ENCODE measurements at regions not wholly inside any gene's neighbourhood (a gene's known extent, or its start where the extent isn't known, plus 50 kb on each side); places are given as distances from the start of the nearest gene placed in this dataset.

DNA sequence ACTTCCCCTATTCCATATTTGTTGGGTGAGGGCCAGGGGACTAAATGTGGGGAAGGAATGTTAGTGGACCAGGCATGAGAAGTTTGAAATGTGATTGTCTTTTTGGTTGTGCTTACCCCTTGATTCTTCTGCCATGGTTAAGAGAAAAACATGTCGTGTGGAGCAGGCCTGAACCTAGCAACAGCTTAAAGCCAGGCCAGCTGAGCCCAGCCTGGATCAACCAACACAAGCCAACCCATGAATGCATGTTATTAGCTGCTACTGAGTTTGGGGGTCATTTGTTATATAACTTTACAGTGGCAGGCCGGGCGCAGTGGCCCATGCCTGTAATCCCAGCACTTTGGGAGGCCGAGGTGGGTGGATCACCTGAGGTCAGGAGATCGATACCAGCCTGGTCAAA lies 52.4 kb upstream of the TRIO start:
- DNase-seq (ENCODE audit: low read depth) = no peak

DNA sequence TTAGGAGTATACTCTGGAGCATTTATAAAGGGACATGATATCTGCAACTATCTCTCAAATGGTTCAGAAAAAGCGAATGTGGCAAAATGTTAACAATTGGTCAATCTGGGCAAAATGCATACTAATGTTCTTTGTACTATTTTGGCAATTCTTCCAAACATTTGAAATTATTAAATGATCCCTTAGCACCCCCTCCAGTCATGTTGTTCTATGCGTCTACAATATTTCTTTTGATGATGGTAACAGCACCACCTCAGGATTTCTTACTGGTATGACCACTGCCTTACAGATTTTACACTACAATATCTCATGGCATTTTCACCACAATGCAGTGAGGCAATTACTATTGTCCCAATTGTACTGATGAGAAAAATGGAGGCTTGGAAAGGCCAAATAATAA lies 52.9 kb upstream of the TRIO start:
- DNase-seq (ENCODE audit: low read depth) = no peak

DNA sequence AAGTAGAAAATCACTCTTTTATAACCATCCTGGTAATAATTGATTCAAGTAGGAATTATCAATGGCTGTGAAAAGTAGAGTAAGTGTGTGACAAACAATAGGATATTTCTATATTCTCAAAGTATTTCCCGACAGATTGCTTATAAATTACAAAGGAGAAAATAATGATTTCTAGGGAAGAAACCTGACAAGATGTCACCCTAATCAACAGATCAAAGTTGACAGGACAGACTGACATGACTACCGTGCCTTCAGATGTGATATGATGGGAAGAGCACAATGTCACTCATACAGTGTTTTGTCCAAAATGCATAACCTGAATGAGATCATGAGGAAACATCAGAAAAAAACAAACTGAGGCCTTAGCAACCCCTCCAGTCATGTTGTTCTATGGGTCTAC lies 53.9 kb upstream of the TRIO start:
- no peak for DNase-seq (ENCODE audit: low read depth)

DNA sequence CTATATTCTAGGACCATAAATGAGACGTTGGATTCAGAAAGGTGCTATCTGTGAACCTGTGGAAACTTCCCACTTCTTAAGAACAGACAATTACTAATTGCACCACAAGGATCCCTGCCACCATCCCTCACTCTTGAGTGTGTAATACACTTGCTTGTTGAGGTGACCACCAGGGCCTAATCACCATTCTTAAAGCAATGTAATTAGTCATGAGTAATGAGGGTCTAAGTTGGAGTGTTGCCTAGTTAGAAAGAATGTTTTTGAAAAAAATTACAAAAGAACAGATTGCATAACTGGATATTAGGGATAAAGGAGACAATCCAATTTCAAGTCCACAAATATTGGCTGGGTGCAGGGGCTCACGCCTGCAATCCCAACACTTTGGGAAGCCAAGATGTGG lies 56.9 kb upstream of the TRIO start:
- no peak for DNase-seq (ENCODE audit: low read depth)

DNA sequence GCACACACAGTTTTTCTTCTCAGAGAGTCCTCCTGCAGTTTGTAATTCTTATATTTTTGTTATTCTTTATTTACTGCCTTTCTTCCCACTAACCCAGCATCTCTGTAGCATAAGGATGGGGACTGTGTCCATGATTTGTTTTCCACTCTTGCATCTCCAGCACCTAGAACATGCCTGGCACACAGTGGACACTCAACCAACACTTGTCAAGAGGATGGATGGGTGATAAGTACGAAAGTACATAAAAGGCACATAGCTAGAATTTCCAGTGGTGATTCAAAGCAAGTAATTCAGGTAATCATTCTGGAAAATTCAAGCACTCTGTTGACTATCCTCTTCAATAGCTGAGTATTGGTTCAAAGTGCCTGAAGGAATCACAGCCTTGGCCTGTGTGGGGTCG lies 60.2 kb upstream of the TRIO start:
- no peak for DNase-seq (ENCODE audit: low read depth)

DNA sequence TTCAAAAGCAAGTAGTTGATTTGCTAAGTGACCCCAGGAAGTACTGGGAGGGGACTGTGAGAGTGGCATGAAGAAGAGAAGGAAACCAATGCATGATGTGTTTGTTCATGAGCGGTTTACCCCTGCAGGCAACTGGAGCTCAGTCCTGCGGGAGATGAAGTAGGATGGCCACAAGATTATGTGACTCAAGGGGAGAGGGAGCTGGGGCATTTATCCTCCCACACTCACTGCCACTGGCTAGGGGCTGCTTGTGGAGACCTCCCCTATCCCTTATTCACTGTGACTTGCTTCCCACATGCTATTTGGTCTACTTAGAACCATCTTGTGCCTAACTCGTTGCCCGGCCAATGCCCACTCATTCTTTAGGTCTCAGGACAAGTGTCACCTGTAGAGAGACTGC lies 60.6 kb upstream of the TRIO start:
- no peak for DNase-seq (ENCODE audit: low read depth)

DNA sequence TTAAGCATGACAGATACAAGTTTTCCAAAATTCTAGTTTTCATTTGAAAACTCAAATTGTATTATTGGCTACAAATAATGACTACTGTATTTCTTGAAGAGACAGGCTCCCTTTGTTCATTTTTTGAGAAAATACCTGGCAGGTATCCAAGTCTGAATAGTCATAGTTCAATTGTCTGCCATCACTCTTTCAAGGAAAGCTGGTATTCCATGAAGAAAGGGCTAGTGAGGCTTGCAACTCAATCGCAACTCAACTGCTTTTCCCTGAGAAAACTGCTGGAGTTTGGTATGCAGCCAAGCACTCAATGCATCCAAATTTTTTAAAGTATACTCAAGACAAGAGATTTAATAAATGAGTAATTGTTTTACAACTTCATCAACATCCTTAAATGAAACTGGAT lies 61.4 kb upstream of the TRIO start:
- no peak for DNase-seq (ENCODE audit: low read depth)

DNA sequence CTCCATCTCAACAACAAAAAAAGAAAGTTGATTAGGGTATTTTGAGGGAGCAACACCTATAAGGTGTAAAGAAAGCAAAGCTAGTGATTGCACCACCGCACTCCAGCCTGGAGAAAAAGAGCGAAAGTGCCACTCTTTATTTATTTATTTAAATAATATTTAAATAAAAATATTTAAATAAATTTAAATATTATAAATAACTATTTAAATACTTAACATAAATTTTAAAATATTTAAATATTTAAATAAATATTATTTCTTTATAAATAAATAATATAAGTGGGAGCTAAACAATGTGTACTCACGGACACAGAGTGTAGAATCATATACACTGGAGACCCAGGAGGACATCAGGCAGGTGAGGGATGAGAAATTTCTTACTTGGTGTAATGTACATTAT lies 64.4 kb upstream of the TRIO start:
- DNase-seq (ENCODE audit: low read depth) = no peak

DNA sequence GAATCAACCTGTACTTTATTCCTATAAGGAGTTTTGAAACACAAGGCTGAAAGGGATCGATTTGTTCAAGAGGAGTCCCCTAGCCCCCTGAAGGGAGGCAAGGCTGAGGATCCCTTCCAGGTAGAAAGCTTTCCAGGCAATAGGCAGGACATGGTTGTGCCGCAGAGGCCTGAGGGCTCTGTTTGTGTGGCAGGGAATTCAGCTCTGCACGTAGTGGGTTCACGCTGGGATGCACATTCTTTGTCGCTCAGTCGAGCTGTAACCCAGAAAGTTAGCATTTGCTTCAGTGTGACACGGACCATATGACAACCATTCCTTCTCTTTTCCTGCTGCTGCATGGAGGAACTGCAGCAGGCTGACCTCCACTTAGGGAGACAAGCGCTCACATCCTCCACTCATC lies 65.6 kb upstream of the TRIO start:
- DNase-seq (ENCODE audit: low read depth) = no peak

DNA sequence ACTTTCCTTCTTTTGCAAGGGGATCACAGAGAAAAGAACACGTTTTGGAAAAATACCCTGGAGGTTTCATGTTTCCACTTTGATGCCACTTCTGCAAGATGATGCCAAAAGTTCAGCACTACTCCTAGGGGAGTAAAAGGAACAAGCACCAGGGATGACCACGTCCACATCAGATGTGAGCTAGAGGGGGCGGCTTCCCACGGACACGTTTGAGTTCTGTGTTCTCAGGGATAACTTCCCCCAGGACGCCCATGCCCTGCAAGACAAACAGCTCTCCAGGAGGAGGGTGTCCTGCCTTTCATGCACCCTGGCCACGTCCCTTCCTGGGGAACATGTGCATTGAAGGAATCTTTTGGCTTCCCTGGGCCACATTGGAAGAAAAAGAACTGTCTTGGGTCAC lies 66.6 kb upstream of the TRIO start:
- DNase-seq (ENCODE audit: low read depth) = no peak

DNA sequence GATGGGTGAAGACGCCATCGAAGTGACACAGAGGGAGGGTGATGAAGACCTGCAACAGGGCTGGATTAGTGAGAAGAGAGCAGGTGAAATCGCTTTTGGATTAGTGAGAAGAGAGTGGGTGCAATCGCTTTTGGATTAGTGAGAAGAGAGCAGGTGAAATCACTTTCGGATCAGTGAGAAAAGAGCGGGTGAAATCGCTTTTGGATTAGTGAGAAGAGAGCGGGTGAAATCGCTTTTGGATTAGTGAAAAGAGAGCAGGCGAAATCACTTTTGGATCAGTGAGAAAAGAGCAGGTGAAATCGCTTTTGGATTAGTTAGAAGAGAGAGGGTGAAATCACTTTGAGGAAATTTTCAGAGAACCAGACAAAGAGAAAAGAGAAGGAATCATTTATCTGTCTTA lies 67.2 kb upstream of the TRIO start:
- DNase-seq (ENCODE audit: low read depth) = no peak

DNA sequence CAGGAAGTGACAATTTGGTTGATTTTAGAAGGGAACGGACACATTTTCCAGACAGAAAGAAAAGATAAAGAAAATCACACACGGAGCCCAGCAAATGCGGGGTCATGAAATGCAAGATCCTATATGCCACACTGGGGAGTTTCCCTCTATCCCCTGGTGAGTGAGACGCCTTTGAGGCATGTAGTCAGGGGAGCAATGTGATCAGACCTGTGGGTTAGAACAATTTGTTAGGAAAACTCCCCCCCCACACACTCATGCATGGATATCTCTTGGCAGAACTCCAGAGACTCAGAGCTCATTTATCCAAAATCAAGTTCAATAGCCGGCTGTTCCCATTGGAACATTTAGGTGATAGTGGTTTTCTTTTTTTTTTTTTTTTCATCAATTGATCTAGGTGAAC lies 71.7 kb upstream of the TRIO start:
- no peak for DNase-seq (ENCODE audit: low read depth)

DNA sequence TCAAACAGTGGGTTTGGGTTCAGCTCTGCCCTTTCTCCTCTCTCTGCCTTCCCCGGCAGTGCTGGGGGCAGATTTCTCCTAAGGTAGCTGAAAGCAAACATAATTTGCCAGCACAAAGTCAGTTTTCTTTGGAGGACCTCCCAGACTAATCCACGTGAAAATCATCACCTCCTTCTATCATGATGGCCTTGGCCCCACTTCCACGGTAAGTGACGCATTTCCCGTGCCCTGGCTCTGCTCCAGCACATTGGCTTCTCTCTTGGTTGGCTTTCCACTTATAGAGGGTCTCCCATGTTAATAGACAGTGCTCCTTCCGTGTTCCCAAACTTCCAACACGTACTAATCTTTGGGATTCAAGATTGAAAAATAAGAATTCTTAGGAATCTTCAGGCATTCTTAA lies 74.1 kb upstream of the TRIO start:
- no peak for DNase-seq (ENCODE audit: low read depth)

DNA sequence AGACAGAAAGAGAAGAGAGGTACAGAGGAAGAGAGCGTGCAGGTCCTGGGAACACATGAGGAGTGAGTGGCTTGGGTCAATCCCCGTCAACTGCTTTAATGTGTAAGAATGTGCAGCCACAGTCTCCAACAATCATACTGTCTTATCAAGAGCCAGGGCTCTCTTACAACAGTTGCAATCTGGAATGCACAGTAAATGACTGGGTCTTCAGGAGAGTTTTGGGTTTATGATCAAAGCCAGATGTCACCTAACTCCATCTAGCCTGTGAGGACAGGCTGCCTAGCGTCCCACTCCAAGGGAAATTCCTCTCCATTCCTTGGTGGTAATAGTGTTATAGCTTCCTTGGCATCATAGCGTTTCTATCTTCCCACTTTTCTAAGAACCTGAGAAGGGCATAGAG lies 75.0 kb upstream of the TRIO start:
- no peak for DNase-seq (ENCODE audit: low read depth)

DNA sequence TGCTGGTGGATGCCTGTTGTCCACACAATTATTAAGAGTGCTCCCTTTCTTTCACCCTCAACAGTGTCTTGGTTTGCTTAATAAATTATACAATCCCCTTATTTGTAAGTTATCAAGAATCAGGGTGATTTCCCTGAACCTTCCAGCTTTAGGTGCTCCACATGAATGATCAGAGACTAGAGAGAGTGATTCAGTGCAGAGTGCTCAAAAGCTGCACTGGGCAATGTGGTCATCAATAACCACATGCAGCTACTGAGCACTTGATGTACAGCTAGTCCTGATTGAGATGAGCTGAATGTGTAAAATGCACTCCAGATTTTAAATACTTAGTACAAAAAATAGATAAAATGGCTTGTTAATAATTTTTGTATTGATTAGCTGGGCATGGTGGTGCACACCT lies 76.8 kb upstream of the TRIO start:
- DNase-seq (ENCODE audit: low read depth) = no peak

DNA sequence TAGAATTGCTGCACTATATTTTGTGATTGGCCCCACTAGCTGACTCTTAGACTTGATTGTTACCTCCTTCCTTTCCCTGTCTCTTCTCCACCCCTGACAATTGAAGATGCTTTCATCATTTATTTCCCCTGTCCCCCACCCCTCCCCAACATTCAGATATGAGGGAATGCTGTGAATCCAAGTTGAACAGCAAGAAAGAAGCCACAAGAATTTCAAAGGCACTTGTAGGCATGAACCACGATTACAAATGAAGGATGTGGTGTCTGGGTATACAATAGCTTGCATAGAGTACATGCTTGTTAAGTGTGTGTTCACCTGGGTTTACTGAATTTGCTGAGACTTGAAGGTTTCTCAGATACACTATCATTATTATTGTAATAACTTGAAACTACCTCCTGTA lies 78.3 kb upstream of the TRIO start:
- no peak for DNase-seq (ENCODE audit: low read depth)

DNA sequence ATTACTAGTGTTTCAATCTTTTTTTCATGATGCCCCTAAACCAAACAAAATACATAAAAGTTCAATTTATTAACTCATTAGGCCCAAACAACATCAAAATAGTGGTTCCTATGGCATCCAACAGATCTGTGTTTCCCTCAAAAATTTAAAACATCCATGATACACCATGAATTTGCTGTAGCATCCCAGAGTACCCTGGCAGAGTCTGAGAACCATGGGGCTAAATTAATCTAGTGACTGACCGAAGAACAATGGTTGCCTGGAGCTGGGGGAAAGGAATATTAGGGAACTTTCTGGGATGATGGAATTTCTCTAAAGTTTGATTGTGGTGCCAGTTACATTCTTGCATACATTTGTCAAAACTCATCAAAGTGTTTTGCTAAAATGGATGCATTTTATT lies 79.5 kb upstream of the TRIO start:
- no peak for DNase-seq (ENCODE audit: low read depth)

DNA sequence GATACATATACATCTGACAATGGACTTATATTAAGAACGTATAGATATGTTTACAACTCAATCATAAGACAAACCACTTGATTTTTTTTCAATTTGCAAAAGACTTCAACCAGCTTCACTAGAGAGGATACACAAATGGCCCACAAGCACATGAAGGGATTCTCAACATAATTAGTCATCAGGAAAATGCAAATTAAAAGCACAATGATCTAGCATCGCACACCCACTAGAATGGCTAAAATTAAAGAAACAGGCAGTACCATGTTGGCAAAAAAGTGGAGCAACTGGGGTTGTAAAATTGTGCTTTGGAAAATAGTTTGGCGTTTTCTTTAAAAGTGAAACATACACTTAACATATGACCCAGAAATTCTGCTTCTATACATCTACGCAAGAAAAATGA lies 80.0 kb upstream of the TRIO start:
- no peak for DNase-seq (ENCODE audit: low read depth)

DNA sequence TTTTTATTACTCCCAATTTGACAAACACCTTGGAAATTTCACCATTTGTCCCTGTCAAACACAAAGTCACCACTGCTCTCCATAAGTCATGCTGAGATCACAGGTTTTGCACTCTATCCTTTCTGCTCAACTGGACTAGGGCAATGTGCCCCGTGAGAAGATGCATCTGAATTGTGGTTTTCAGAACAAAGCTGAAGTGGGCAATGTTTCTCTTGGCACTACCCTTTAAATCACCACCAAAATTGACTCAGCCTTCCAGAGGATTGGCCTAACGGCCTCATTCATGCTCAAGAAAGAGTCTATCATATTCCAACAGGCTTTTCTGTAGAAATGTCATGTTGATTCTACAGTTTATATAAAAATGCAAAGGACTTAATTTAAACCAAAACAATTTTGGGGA lies 81.0 kb upstream of the TRIO start:
- DNase-seq (ENCODE audit: low read depth) = peak; percentile 40

DNA sequence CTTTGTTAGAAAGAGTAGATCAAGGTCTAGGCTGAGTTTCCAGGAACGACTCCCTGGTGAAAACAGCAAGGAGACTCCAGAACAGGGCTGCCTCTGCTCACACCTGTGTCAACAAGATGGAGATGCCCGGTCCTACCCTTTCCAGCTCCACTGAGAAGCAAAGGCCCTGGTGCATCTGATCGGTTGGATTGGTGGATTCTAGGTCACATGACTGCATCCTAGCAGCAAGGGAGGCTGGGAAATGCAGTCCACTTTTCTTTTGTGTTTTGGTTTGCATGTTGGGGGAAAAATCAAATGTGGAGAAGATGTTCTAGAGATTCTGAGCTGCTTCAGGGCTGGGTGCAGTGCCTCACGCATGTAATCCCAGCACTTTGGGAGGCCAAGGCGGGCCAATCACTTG lies 82.0 kb upstream of the TRIO start:
- no peak for DNase-seq (ENCODE audit: low read depth)

DNA sequence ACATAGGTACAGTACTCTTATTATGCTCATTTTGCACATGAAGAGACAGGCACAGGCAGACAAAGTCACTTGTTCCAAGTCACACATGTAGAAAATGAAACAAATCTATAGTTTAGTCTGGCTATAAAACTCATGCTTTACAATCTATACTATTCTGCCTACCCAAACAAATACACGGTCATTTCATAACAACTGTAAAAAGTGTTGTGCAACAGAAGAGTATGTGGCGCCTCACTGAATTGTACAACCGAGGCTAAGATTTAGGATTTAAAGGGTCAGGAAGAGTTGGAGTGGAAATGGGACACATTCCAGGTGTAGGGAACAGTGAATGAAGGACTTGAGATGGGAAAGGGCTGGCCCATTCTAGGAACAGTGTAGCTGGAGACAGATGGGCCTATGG lies 82.9 kb upstream of the TRIO start:
- DNase-seq (ENCODE audit: low read depth) = no peak

DNA sequence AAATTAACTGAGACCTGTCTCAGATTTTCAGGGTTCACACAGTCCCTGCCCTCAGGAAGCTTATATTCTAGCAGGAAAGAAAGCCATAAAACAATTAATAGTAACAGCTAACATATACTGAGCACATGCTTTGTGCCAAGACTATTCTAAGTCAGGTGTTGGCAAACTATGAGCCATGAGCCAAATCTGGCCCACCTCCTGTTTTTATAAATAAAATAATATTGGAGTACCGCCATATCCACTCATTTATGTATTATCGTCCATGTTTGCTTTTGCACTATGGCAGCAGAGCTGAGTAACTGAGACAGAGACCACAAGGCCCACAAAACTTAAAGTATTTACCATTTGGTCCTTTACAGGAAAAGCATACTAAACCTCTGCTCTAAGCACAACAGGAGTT lies 83.3 kb upstream of the TRIO start:
- DNase-seq (ENCODE audit: low read depth) = no peak

DNA sequence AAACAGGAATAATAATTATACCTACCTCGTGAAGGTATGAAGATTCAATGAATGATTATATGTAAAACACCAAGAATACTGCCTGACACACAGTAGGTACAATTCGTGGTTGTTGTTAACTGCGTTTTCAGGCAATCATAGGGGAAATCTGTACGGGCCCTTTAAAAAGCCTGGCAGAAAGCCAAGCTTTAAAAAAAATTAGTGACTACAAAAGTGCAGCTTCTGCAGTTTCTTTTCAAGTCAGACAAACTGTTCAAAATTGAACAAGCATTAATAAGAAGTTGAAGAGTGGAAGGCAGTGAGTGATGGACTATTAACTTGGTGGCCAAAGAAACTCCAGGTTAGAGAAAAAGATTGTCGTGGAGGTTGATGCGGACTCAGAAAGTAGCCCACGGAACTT lies 85.9 kb upstream of the TRIO start:
- no peak for DNase-seq (ENCODE audit: low read depth)

DNA sequence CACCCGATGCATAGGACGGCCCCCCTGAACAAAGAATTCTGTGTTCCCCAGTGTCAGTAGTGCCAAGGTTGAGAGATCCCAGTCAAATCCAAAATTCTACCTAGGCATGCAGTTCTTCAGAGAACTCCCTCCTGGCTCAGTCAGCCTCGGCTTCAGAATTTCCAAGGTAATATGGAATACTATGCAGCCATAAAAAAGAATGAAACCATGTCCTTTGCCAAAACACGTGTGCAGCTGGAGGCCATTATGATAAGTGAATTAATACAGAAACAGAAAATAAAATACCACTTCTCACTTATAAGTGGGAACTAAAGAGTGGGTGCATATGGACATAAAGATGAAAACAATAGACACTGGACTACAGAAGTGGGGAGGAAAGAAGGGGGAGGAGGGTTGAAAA lies 87.1 kb upstream of the TRIO start:
- DNase-seq (ENCODE audit: low read depth) = no peak
